ENCODE measurements at regions not wholly inside any gene's neighbourhood (a gene's known extent, or its start where the extent isn't known, plus 50 kb on each side); places are given as distances from the start of the nearest gene placed in this dataset.

DNA sequence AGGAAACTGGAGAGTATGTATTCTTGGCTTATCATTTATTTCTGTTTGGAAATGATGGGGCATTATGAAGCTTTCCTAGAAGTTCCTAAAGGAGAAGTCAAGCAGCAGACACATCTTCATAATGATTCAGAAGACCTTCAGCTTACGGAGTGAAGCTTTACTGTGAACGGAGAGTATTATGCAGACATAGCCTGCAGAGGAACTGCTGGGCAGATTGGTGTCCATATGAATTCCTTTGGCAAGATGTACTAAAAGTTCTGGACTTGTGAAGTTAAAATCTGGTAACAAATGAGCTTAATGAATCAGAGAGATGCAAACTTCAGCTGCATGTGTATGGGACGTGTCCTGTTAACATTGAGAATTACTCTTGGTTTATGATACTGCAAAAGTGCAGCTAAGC lies 60.1 kb downstream of the NABP1 start:
- Mint-ChIP-seq H3K27me3 (peaks cover 20% of the 10 kb centered on the region), H3K9me3 (no peaks in the 10 kb centered on the region), H3K36me3 (no peaks in the 10 kb centered on the region), H3K27ac (no peak overlapping the region), H3K4me1 (peaks cover 9% of the 10 kb centered on the region), H3K4me3 (no peak overlapping the region)
- DNase-seq = no peak

DNA sequence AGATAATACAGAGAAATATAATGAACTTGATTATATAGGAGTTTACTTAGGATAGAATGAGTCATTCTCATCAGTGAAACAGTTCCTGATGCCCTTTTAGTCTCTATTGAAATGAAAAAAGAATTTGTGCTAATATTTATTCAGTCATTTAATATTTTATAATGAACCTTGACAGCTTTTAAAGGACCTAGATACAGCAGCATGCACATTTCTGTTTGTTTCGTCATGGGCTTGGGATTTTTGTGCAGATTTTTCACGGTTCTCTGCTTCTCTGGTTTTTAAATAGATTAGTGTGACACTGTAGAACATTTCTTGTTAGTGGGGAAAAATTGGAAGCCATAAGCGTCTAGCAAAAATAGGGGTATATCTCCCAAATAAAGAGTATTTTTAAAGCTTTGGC lies 60.7 kb downstream of the NABP1 start:
- Mint-ChIP-seq H3K27ac (no peak overlapping the region), H3K27me3 (peaks cover 24% of the 10 kb centered on the region), H3K36me3 (peaks cover 1% of the 10 kb centered on the region), H3K9me3 (no peaks in the 10 kb centered on the region), H3K4me1 (peaks cover 9% of the 10 kb centered on the region), H3K4me3 (no peak overlapping the region)
- DNase-seq = no peak

DNA sequence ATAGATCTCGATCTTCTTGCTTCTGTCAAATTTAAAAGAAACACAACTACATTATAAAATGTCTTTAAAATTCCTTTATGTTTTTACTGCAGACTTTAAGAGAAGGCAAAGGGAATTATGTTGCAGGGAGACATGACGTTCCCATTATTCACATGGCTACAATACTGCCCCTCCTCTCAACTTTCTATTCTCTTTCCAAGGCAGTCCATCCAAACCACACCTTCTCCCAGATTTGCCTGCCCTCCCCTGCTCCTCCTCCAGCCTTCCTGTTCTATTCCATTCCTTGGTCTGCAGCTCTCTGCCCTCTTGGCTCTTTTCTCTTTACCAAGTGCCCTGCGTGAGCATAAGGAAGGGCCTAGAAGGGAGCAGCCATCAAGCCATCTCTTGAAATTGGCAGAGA lies 61.3 kb downstream of the NABP1 start:
- H3K9me3 Mint-ChIP-seq = no peaks in the 10 kb centered on the region
- H3K27me3 Mint-ChIP-seq = peaks cover 26% of the 10 kb centered on the region
- peaks cover 1% of the 10 kb centered on the region for H3K36me3 Mint-ChIP-seq
- no peak for DNase-seq
- H3K27ac Mint-ChIP-seq = no peak overlapping the region
- H3K4me3 Mint-ChIP-seq = no peak overlapping the region
- H3K4me1 Mint-ChIP-seq = peaks cover 9% of the 10 kb centered on the region

DNA sequence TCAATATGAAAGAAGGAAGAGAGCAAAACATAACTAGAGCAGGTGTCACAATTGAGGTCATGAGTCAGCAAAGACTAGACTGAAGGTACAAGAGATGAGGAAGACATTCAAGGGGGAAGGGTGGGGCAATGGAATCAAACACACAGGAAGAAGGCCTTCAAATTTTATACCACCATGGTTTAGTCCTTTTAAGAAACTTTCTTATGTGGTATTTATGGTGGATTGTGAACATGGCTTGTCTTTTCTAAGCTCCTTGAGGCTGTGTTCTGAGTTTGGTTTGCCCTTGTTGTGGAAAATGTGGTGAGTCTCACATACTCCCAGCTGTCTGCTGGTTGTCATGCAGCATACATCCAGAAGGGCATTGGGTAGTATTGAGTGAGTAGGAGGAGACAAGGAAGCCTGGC lies 62.1 kb downstream of the NABP1 start:
- Mint-ChIP-seq H3K4me3 (no peak overlapping the region), H3K36me3 (peaks cover 1% of the 10 kb centered on the region)
- peak; percentile 54 for DNase-seq

DNA sequence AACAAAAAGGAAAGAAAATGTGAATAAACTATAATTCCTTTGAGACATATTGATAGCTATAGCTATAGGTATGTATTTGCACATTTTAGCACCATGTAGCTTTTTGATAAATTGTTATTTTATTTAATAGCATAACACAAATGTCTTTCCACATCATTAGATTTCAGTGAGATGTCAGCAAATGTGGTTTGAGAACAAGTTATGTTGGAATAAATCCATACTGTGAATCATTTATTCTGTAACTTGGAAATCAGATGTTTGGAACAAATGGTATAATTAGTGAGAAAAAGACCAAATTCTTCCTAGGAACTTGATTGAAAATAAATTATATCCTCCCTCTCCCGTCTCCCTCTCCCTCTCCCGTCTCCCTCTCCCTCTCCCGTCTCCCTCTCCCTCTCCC lies 62.8 kb downstream of the NABP1 start:
- Mint-ChIP-seq H3K27ac (no peak overlapping the region), H3K36me3 (peaks cover 1% of the 10 kb centered on the region), H3K27me3 (peaks cover 37% of the 10 kb centered on the region), H3K4me3 (no peak overlapping the region), H3K4me1 (peaks cover 9% of the 10 kb centered on the region), H3K9me3 (no peaks in the 10 kb centered on the region)
- DNase-seq = no peak

More for the DNA sequence above, 62.1 kb downstream of the NABP1 start:
- H3K4me1 Mint-ChIP-seq = peaks cover 9% of the 10 kb centered on the region
- H3K27me3 Mint-ChIP-seq = peaks cover 31% of the 10 kb centered on the region
- H3K9me3 Mint-ChIP-seq = no peaks in the 10 kb centered on the region
- H3K27ac Mint-ChIP-seq = peak overlapping the region; percentile 18

DNA sequence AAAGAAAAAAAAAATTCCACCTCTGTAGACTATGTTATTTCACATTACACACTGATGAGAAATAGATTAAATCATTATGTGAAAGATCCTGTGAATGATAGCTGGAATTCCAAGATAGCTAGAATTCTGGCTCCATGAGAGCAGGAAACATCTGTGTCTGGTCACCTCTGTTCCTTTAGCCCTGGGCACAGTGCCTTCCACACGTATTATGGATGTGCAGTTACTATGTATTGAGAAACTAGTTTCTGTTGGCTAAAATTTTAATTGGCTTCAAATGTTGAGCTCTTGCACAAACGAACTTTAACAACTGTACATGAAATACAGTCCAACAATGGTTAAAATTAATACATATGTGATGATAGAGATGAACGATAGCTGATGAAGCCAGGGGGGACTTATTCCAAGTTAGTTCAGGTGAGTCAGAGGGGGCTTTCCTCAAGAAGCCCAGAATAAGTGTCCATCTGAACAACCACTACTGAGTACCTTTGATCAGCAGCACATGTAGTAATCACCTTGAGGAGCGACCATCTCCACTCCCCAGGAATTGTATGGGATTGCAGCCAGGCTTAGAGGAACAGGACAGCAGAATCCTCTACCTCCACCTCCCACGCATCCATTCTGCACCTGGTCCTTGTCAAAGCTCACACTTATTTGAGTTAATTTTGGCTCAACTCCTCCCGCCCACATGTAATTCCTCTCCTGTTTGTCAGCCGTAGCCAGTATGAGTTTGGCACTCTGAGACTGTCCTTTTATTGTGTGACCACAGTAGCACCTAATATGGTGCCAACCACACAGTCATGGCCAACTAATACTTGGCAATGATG lies 68.6 kb downstream of the NABP1 start:
- DNase-seq = no peak
- H3K27me3 Mint-ChIP-seq = peaks cover 57% of the 10 kb centered on the region
- no peak overlapping the region for H3K27ac Mint-ChIP-seq
- H3K9me3 Mint-ChIP-seq = no peaks in the 10 kb centered on the region
- H3K4me1 Mint-ChIP-seq = peaks cover 6% of the 10 kb centered on the region
- peaks cover 1% of the 10 kb centered on the region for H3K36me3 Mint-ChIP-seq
- H3K4me3 Mint-ChIP-seq = no peak overlapping the region

DNA sequence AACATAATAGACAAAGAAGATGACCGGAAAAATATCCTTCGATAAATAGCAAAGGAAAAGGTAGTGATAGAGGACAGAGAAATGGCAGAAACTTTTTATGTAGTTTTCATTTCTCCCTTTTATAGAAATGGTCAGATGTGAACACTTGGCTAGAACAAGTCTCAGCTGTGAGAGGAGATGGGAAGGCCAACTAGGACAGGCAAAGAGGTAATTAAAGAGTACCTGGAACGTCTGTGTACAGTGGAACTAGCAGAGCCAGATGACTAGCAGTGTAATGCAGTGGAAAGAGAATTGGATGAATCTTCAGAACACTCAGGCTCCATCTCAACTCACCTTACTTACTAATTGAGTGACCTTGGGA lies 69.2 kb downstream of the NABP1 start:
- H3K9me3 Mint-ChIP-seq = no peaks in the 10 kb centered on the region
- peaks cover 6% of the 10 kb centered on the region for H3K4me1 Mint-ChIP-seq
- no peak overlapping the region for H3K4me3 Mint-ChIP-seq
- peaks cover 1% of the 10 kb centered on the region for H3K36me3 Mint-ChIP-seq
- H3K27ac Mint-ChIP-seq = no peak overlapping the region
- no peak for DNase-seq
- H3K27me3 Mint-ChIP-seq = peaks cover 57% of the 10 kb centered on the region

DNA sequence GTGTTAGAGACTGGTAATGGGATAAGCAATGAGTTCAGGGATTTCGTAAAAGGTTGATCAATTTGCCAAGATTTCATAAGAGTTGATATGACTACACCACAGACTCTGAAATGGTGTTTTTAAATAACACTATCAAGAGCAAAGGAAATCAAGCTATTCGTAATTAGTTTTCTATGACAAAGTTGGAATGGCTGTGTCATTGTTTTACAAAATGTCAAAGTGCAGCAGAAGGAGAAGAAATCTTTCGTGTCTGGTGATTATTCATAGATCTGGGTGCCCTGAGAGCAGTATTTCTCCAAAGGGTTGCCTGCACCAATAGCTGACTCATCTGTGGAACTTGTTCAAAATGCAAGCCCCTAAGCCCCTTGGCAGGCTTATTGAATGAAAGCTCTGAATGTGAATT lies 70.1 kb downstream of the NABP1 start:
- Mint-ChIP-seq H3K27me3 (peaks cover 56% of the 10 kb centered on the region), H3K4me1 (peaks cover 6% of the 10 kb centered on the region), H3K4me3 (no peak overlapping the region), H3K9me3 (no peaks in the 10 kb centered on the region), H3K36me3 (peaks cover 1% of the 10 kb centered on the region), H3K27ac (no peak overlapping the region)
- DNase-seq = no peak

DNA sequence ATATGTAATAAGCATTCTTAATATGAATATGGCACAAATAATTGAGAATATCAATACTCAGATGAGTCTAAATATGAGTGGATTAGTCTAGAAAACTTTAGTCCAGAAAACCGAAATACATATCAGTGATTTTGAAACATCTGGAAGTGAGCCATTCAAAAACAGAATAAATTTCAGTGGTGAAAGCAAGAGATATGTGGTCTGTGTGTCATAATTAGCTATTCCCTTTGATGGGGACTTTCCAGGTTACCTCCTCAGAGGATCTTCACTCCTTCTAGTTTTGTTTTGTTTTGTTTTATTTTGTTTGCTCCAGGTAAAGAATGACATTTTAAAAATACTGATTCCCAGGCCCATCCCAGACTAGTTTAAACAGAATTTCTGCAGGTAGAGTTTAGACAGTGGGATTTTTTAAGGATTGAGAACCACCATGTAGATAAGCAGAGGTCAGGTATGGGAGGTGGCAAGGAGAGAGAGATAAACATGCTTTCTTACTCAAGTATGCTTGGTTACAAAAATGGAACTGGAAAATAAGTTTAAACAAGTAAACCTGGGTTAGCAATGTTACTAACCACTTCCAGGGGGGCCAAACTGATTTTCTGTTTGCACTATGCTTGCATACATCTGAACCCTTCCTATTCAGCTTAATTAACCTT lies 70.7 kb downstream of the NABP1 start:
- Mint-ChIP-seq H3K27ac (no peak overlapping the region), H3K4me1 (peaks cover 6% of the 10 kb centered on the region), H3K27me3 (peaks cover 53% of the 10 kb centered on the region), H3K4me3 (no peak overlapping the region), H3K36me3 (no peaks in the 10 kb centered on the region), H3K9me3 (no peaks in the 10 kb centered on the region)
- no peak for DNase-seq

DNA sequence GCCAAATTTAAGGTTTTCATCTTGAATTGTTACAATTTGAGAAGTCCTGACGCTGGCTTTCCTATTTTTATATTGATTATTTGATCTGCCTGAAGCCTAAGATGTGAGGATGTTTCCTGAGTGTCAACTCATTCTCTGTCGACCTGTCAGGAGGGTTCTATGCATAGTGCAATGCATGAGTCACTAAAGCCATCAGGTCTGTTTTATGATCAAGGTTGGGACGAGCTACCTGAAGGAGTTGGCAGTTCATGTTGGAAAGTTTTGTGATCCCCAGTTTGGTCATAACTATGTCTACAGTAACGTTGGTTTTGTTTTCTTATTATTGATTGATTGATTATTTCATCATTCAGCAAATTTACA lies 71.2 kb downstream of the NABP1 start:
- DNase-seq = no peak
- H3K4me1 Mint-ChIP-seq = peaks cover 6% of the 10 kb centered on the region
- H3K27ac Mint-ChIP-seq = no peak overlapping the region
- H3K9me3 Mint-ChIP-seq = no peaks in the 10 kb centered on the region
- H3K36me3 Mint-ChIP-seq = no peaks in the 10 kb centered on the region
- no peak overlapping the region for H3K4me3 Mint-ChIP-seq
- H3K27me3 Mint-ChIP-seq = peaks cover 51% of the 10 kb centered on the region

DNA sequence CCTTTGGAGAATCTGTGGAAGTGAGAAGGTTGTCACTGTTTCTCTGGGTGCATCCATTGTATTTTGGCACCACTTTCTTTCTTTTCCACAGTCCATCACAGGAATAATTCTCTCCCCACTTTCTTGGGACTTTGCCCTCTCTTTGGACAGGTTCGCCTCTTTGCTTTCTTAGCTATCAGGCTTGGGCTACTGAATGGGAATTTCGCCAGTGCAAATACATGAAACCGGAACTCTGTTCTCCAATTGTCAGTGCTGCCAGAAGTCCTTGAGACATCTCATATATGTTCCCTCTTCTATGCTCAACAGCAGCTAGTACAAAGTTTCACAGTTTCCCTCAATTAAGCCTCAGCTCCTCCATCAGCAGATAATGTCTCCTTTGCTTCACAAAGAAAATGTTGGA lies 76.2 kb downstream of the NABP1 start:
- Mint-ChIP-seq H3K27ac (no peak overlapping the region), H3K27me3 (peaks cover 14% of the 10 kb centered on the region), H3K4me1 (peaks cover 4% of the 10 kb centered on the region), H3K9me3 (no peaks in the 10 kb centered on the region), H3K4me3 (no peak overlapping the region), H3K36me3 (no peaks in the 10 kb centered on the region)
- no peak for DNase-seq

DNA sequence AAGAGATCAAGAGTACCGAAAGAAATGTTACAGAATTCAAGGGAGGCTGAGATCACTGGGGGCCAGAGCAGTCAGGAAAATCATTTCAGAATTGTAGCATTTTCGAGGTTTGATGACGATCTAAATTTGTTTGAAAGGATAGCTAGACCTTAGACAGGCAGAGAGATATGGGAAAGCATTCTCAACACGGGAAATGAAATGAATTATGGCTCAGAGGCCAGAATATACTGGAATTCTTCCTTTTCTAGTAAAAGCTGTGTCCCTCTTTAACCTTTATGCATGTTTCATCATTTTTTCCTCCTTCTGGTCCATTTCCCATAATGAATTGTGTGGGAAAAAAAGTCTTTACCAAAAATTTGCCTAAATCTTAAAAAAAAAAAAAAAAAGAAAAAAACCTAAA lies 78.8 kb downstream of the NABP1 start:
- Mint-ChIP-seq H3K27ac (no peak overlapping the region), H3K27me3 (peaks cover 11% of the 10 kb centered on the region), H3K4me1 (peaks cover 5% of the 10 kb centered on the region), H3K4me3 (no peak overlapping the region), H3K9me3 (no peaks in the 10 kb centered on the region), H3K36me3 (no peaks in the 10 kb centered on the region)
- no peak for DNase-seq

DNA sequence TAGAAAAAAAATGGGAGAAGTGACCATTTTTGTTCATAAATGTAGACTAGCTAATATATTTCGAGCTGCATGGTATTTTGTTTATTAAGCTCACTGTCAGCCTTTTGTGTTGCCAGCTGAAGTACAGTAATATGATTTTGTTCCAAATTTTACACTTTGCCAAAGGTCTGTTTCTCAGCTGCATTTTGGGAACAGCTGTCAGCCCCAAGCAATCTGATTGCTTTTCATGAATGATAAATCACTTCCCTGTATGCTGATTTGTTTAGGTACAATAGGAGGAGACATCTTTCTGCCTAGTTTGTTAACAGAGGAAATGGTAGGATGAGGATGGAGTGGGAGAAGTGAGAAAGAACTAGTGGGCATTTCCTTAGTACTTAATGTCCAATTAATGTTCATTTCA lies 79.3 kb downstream of the NABP1 start:
- H3K4me3 Mint-ChIP-seq = no peak overlapping the region
- H3K27me3 Mint-ChIP-seq = peaks cover 11% of the 10 kb centered on the region

DNA sequence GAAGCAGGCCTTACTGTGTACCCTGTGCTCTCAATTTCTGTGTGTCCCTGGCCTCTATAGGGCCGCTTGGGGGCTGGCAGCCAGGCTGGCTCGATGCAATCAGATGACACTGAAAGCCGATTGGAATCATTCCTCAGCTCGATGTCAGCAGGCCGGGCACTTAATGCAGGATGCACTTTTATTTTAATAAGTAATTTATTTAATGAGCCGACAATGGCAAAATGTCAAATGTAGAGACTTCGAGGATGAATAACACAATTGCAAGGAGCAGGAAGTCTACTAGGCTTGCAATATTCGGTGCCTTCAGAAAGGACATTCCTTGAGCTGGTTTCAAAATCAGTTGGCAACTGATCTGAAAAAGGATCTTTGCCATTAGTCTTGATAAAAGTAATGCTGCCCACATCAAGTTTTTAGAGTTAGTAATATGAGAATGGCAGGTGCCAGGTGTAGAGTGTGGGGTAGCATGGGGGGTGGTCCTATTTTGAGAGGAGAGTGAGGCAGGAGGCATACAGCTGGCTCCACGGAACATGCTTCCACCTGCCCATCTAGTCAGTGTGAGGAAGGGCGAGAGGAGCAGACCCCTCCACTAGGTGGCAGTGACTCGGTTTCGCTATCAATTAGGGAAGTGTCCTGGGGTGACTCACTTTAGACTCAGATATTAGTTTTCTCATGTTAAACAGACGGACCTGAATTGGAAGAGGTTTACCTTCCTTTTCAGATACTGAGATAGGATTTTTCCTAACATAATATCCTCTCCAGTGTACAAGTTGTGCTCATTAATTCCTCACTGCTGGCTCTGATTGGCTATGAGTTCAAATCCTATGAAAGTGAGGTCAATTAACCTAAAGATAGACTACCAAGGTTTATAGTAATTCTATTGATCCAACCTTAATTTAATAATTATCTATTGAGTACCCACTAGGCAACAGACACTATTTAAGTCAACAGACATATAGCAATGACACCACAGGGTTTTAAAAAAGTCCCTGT lies 80.9 kb downstream of the NABP1 start:
- H3K9me3 Mint-ChIP-seq = no peaks in the 10 kb centered on the region
- no peak overlapping the region for H3K27ac Mint-ChIP-seq
- H3K4me1 Mint-ChIP-seq = peaks cover 5% of the 10 kb centered on the region
- no peak overlapping the region for H3K4me3 Mint-ChIP-seq
- peaks cover 11% of the 10 kb centered on the region for H3K27me3 Mint-ChIP-seq
- peak; percentile 54 for DNase-seq
- no peaks in the 10 kb centered on the region for H3K36me3 Mint-ChIP-seq

More for the DNA sequence above, 79.3 kb downstream of the NABP1 start:
- no peaks in the 10 kb centered on the region for H3K9me3 Mint-ChIP-seq
- no peaks in the 10 kb centered on the region for H3K36me3 Mint-ChIP-seq
- H3K4me1 Mint-ChIP-seq = peaks cover 5% of the 10 kb centered on the region
- no peak overlapping the region for H3K27ac Mint-ChIP-seq
- DNase-seq = no peak

DNA sequence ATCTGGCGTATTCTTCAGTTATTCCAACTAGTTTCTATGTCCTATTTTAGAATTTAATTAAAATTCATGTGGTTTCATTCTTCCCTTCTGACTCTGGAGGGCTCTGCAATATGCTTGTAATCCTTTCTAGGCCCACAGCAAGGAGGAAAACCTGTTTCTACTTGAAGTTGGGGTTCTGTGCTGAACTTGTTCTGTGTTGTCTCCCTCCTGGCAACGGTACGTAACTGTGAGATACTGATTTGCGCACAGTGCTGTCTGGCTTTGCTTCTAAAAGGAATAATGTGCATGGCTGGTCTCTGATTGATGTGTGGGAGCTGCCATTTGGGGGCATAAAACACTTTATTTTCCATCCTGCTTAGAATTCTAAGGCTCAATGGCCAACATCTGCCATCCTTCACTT lies 81.7 kb downstream of the NABP1 start:
- Mint-ChIP-seq H3K4me3 (no peak overlapping the region), H3K4me1 (peaks cover 5% of the 10 kb centered on the region), H3K27me3 (peaks cover 11% of the 10 kb centered on the region), H3K36me3 (no peaks in the 10 kb centered on the region), H3K9me3 (no peaks in the 10 kb centered on the region), H3K27ac (no peak overlapping the region)
- DNase-seq = no peak
